Stimulated activated CD4-positive, alpha-beta T cell treated with anti-CD3 and anti-CD28 coated beads, Interleukin-12 subunit alpha, Interleukin-12 subunit beta, amount 100 ng/mL, for 48 hours (primary cell): ENCODE measurements at regions not wholly inside any gene's neighbourhood (a gene's known extent, or its start where the extent isn't known, plus 50 kb on each side); places are given as distances from the start of the nearest gene placed in this dataset.

Experiments used
- DNase-seq, 3 donors: peaks; one replicate each; pipeline ENCODE4 v3.0.0-alpha.2; 2020; ENCODE audit warnings: low read depth in 2 of 3, low spot score in 1 of 3

DNA sequence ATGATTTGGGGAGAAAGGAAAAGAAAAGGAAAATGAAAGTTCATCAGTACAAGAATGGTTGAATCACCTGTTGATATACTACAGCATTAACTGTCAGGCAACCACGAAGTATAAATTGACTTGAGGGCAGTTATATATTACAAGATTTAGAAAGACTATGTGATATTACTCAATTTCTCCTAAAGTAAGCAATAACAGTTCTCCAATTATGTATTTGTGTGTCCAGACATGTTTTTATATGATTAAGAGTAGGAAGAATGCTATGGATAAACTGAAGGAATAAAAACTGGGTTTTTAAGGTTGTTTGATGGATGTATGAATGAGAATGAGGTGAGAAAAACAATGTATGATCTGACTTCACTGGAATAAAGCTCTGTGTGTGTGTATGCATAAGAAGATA is 2234.4 kb downstream of the ARAP2 start:
- DNase-seq = no peak

DNA sequence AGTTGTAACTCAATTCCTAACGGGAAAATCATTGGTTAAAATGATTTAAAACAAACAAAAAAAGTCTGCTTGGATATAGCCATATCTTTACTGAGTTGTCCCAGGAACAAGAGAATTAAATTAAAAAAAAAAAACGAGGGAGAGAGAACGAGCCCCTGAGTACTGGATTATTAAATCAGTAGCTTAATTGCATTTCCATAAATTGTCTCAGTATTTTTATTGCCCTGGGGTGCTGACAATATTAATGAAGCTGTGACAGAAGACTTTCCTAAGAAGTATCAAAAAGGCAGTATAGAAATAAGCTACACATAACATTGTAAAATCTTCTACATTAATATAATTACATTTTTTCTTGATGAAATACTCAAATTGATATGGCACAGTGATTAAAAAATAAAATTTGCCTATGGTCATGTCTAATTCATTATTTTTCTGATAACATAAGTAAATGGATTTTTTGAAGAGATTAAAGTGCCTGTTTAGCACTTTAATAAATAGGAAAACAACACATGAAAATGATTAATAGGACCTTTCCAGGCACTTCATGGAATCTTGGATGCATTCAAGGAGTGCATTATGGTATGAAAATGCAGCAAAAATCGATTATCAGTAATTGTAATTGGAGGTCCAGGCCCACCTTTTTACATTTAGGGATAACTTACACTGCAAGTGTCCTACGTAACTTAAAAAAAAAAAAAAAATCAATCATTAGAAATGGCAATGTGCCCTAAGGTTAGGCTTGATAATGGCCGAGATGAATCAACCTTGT is 2233.4 kb downstream of the ARAP2 start:
- no peak for DNase-seq

DNA sequence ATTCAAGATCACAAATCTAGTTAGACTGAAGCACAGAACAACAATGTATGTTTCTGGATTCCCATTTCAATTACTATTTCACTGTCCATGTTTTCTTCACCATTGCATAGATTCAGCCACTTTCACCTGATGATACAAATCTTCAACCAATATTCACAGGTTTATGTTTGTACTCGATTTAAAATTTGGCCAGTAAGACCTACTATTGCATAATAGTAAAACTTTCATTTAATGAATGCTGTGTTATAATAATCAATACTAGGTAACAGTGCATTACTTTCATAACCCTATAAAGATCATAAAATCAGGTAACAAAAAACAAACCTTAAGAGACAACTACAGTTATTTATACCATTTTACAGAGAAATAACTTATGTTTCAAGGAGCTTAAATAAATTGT is 2209.1 kb downstream of the ARAP2 start:
- no peak for DNase-seq

DNA sequence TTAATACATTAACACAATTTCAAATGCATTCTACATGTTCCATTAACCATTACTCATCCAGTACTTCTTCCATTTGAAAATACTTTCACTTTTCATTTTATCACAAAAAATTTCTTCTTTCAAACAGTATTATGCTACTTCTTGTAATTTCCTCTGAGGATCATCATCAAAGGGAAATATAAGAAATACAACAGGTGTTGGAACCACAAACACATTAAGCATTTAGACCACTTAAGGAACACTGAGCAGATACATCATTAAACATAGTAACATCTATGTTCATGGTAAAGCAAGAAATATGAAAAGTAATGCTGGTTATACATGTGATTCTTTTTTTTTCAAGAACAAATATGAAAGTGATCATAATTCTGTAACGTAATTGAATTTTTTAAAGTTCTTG is 2207.0 kb downstream of the ARAP2 start:
- DNase-seq = no peak

DNA sequence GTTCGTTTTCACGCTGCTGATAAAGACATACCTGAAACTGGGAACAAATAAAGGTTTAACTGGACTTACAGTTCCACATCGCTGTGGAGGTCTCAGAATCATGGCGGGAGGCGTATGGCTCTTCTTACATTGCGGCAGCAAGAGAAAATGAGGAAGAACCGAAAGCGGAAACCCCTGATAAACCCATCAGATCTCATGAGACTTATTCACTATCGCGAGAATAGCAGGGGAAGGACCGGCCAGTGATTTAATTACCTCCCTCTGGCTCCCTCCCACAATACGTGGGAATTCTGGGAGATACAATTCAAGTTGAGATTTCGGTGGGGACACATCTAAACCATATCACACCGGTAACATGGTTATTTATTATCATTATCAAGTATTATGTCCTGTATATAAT is 2204.5 kb downstream of the ARAP2 start:
- no peak for DNase-seq

DNA sequence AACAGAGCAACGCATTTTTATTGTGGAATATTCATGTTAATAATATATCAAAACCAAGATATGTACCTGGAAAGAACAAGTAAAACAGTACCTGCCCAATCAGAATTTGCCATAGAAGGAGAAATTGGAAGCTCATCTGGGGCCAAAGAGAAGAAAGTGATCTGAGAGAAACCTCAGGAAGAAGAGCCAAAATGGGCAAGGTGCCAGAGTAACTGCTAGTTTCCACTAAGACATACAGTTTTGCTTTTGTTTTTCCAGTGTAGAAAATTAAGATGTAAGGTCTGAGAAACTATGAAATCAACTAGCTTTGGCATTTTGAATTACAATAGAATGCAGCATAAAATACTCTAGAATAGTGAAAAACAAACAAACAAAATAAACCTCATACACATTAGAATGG is 2201.2 kb downstream of the ARAP2 start:
- no peak for DNase-seq

DNA sequence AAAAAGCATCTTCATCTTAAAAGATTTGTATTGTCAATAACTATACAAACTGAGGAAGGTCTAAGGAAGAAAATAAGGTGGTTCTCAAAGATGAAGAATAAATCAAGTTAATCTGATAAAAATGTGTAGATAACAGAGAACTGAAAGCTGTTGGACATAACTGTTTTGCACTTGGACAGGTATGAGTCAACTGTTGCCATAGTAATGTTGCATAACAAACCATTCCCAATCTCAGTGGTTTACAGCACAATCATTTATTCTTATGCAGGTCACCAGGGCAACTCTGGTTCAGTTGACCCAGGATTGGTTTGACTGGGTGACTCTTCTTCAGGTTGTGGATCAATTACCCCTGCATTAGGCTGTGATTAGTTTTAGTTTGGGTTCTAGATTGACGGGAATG is 2197.7 kb downstream of the ARAP2 start:
- no peak for DNase-seq

DNA sequence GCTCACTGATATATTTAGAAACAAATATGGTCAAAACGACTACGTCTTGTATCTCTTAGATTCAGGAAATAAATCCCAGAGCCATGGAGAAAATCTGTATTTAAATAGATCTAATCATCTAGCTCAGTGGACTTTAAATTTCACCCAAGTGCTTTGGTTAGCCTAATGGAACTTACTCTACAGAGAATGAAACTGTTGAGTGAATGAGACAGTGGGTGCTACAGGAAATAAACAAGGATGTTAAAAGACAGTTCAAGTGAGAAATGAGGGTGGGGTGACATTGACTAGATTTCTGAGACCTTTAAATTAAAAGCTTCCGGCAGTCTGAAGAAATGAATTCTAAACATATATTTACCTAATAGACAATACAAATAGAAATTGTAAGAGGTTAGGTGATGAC is 2197.0 kb downstream of the ARAP2 start:
- no peak for DNase-seq

DNA sequence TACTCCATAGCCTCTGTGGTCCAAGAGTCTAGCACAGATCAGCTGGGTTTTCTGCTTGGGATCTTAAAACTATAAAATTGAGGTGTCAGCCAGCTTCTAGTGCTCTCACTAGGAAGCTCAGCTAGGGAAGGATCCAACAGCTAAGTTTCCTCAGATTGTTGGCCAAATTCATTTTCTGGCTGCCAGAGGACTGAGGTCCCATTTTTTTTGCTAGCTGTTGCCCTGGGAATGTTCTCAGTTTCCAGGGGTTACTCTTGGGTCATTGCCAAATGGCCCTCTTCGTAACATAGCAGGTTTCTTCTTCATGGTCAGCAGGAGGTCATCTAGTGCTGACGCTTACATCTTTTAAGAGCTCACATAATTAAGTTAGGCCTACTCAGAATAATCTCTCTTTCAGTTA is 2178.2 kb downstream of the ARAP2 start:
- DNase-seq = no peak

DNA sequence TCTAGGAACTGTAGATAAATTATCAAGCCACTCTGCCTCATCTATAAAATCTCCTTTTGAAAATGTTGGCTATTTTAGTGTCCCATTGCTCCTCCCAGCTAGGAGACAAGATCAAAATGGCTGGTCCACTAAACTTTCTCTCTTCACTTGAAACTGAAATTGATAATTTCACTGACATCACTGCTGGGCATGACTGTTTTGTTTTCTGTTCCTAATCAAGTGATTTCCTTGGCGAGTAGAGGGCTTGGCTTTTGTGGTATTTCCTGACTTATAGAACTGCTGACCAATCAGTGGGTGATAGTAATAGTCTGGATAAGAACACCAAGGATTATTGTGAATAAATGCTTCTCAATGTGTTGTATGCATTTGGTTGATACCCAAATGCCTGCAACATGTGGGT is 2152.9 kb downstream of the ARAP2 start:
- DNase-seq = no peak

DNA sequence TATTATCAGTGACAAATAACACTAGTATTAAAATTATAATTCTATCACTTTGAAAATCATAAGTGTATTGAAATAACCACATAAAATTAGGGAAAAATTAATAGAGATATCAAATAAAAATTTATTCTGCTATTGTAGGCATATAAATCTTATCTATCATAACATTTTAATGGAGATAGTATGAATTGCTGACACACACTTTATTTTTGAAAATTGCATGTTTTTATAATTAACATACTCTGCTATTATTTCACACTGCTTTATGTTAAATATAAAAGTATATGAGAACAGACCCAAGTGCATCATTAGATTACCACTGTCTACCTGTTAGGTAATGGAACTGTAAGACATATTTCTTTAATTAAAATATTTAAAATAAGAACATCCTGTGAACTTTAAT is 2150.2 kb downstream of the ARAP2 start:
- DNase-seq = no peak

DNA sequence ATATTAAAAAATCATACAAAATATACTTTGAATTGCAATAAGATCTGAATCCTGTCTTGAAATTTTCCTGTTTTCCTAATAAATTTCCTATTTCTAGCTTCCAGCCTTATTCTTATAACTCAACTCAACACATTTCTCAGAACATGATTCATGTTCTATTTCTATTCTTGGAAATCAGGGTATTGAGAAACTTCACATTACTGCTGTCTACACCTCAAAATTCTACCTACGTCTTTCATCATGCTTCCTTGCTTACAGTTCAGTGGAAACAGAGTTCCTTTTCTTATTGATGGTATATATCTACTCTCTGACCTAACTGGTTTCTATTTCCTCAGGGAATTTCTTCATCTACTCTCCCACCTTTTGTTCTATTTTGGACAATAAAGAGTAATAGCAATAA is 2139.0 kb downstream of the ARAP2 start:
- DNase-seq = no peak

DNA sequence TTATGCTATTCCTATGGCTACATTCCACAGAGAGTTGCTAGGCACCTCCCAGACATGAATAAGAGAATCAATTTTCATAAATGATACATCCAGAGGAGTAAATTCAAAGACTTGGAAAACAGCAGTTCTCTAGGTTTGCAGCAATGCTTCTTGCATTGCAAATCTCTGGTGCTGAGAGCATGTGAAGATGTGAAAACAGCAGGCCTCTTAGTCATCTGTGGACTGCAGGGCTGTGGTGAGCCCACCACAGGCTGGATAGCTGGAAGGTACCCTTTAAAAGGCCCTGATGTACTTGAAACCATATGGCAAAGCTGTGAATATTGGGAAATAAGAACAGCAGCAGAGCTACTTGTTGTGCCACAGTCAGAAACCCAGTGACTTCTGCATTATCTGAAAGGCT is 2135.9 kb downstream of the ARAP2 start:
- no peak for DNase-seq

DNA sequence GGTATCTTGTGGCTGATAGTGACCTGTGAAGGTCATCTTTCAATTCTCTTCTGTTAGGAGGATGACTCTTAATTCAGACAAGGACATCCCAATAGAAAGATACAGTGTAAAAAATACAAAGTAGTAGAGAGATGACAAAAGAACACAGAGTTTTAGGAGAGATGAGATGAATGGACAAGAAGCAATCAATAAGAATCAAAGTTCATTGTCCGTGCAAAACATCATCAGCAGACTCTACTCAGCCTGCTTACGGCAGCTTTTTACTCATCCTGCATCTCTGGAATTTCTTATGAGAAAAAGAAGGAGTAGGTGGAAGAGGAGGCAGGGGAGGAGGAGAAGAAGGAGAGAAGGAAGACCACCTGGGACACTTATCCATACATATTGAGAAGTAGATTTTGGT is 2131.7 kb downstream of the ARAP2 start:
- no peak for DNase-seq

DNA sequence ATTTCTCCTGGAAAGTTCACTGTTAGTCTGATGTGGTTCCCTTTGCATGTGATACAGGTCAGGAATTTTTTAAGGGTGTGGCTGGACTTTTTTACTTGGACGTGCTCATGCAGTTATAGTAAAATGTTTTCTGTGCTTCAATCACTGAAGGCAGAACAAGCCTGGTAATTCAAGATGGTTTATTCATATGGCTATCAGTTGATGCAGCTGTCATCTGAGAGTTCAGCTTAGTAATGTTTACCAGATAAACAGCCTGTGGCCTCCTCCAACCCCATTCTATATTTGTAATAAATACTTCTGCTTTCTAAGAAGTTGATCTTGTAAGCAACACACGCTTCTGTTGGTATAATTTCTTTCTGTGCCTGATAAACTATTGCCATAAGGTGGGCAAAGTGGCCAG is 2105.9 kb downstream of the ARAP2 start:
- DNase-seq = no peak

DNA sequence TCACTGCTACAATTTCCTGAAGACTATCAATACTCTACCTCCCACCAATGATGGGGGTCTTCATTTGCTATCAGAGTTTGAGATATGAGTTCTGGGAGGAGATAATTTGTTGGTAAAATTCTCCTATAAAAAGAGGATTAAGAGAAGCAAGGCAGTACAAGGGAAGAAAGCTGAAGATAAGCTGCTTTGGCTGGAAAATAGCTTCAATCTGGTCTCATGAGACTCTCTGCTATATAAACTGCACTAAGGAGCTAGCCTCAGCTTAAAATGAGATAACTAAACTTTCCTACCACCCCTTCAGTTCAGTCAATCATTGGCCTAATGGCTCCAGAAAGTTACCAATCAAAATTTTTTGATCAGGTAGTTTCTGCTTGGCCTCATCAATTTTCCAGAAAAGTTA is 2105.0 kb downstream of the ARAP2 start:
- DNase-seq = no peak

DNA sequence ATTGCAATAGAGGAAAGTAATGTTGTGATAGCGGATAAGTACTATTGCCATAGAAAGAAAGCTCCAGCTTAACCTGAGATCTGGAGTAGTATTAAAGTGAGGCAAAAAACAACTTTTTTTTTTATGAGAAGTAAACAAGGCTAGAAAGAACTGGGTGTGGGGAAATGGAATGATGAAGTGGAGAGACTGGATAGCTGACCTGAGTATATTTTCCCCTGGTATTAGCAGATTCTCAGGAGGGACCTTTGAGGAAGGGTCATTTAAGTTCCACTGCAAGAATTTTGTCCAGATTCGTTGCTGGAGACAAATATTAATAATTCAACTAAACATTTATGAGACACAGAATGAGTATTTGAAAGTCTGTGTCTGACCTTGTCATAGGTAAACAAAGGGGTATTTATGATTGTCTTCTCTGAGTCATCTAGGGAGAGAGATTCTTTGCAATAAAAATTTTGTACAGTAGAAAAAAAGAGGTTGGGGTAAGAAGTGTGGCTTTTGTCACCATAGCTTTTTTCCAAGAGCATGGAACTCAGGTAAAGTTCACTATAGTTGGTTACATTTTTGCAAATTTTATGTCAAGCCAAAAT is 2095.9 kb downstream of the ARAP2 start:
- no peak for DNase-seq

DNA sequence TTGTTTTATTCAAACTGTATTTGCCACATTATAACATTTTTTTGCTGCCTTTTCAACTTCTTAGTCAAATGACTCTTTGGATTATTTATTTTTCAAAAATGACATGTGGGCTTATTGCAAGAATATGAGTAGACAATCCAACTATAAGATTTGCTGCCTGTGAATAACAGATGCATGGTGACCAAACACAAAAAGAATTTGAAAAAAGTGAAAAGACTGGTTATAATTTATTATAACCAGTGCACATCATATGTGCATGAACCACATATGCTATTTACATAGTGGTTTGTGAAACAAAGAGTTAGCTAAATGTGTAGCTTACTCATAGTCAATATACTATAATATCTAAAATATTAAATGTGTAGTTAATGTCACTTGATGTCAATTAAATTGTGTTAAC is 2086.8 kb downstream of the ARAP2 start:
- DNase-seq = no peak

DNA sequence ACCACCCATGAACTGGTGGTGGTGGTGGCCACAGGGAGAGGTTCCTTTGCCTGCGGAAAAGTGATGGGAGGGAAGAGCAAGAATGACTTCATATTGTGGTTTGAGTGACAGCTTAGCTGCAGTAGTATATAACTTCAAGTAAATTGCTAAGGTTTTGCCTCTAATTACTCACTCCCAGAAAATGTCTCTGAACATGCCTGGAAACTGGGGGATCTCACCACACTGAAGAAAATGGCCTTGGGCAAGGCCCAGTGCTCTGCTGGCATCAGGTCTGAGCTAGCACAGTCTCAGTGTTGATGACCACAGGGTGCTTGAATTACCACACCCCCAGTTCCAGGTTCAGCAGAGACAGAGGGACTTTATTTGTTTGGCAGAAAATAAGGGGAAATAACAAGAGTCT is 2085.4 kb downstream of the ARAP2 start:
- DNase-seq = no peak

DNA sequence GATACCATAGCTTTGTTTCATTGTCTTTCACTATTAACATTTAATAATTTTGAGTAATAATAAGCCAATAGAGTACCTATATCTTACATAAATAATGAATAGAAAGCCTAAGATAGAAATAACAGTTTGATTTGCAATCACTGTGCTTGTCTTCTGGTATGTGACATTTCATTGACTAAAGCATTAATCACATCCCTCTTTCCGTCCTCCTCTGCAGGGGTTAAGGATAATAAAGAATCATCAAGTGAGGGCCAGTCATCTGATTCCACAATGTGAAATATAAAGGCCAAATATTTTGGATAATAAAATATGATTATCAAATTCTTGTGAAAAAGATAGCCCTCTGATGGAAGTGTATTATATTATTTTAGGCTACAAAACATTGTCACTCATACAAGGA is 2073.4 kb downstream of the ARAP2 start:
- no peak for DNase-seq

DNA sequence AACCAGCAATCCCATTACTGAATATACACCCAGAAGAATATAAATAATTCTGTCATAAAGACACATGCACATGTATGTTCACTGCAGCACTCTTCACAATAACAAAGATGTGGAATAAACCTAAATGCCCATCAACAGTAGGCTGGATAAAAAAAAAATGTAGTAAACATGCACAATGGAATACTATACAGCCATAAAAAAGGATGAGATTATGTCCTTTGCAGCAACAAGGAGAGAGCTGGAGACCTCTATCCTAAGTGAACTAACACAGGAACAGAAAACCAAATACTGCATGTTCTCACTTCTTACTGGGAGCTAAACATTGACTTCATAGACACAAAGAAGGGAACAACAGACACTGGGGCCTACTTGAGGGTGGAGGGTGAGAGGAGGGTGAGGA is 2067.7 kb downstream of the ARAP2 start:
- DNase-seq = no peak

DNA sequence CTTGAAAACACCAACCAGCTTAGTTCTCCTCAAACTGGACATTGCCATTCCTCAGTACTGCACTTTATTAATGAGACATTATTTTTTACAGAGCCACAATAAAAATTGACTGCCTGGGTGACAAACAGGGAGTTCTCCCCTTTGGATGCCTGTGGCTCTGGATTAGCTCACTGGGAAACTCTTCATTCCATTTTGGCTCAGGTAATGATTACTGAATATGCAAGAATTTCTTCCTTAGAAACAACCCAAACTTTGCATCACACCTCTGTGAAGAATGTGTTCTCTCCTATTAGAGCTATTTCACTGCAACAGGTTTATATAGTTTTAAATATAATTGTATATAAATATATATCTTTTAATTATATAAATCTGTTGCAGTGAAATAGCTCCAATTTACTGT is 2065.8 kb downstream of the ARAP2 start:
- no peak for DNase-seq

DNA sequence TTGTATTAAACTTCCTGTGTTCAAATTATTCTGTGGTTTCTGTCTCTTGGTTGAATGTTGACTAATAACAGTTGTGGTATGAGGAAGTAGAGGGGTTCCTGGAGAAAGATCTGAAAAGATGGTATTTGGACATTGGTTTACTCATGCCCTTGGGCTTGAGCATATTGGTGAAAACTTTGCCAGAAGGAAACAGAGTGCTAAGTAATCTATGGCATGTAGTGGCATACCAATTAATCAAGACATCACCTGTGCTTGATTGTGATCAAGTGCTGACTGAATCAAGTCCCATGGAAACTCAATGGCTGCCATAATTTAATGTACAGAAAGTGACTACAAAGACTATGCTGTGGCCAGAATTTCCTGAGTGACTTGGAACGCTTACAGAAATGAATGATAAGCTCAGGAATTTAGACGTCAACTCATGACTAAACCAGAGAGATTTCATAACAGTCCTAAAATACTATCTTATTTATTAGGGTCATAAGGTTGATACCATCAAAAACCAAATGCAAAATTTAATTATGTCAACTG is 2062.9 kb downstream of the ARAP2 start:
- DNase-seq = no peak
